ENCODE measurements at regions not wholly inside any gene's neighbourhood (a gene's known extent, or its start where the extent isn't known, plus 50 kb on each side); places are given as distances from the start of the nearest gene placed in this dataset.

- no peaks in the 10 kb centered on the region for H3K4me1 ChIP-seq (ENCODE audit: control insufficient read depth in 4 of 4, insufficient read depth in 4 of 4, low read length in 3 of 4)
- no peak overlapping the region for H3K27ac ChIP-seq (ENCODE audit: low read depth in 1 of 2, low read length in 2 of 2)
Measured at GRCh38 chr17:70624211-70624610, 454.9 kb downstream of the KCNJ2 start.

GRCh38 chr17:70629902-70630301, 460.6 kb downstream of the KCNJ2 start:
- H3K27ac ChIP-seq (ENCODE audit: low read depth in 1 of 2, low read length in 2 of 2): no peak overlapping the region
- no peak overlapping the region for H3K9ac ChIP-seq (ENCODE audit: low read depth in 1 of 2, low read length in 2 of 2)
- 58% methylated on average over 4 of the region's 4 CpGs for WGBS
- H3K9me3 ChIP-seq (ENCODE audit: control insufficient read depth in 4 of 4, low read length in 3 of 4): no peaks in the 10 kb centered on the region
- H3K36me3 ChIP-seq (ENCODE audit: control insufficient read depth in 4 of 4, insufficient read depth in 3 of 4, low read depth in 1 of 4, low read length in 3 of 4): no peaks in the 10 kb centered on the region
- H3K27me3 ChIP-seq (ENCODE audit: control insufficient read depth in 4 of 4, insufficient read depth in 4 of 4, low read length in 3 of 4): no peaks in the 10 kb centered on the region
- no peak for DNase-seq (ENCODE audit: low spot score)
- H3K4me1 ChIP-seq (ENCODE audit: control insufficient read depth in 4 of 4, insufficient read depth in 4 of 4, low read length in 3 of 4): no peaks in the 10 kb centered on the region
- H3K4me3 ChIP-seq (ENCODE audit: low read depth in 1 of 3, low read length in 3 of 3): no peak overlapping the region
- TF ChIP-seq RAD21 (IDR thresholded peaks at IDR 0.05): peak in 1 of 2 donors; percentile 31
- TF ChIP-seq TAF1 (conservative IDR thresholded peaks at IDR 0.05): no peak
- TF ChIP-seq JUND (IDR thresholded peaks at IDR 0.05): no peak

More at GRCh38 chr17:70624211-70624610, 454.9 kb downstream of the KCNJ2 start:
- no peaks in the 10 kb centered on the region for H3K9me3 ChIP-seq (ENCODE audit: control insufficient read depth in 4 of 4, low read length in 3 of 4)
- no peak overlapping the region for H3K9ac ChIP-seq (ENCODE audit: low read depth in 1 of 2, low read length in 2 of 2)
- DNase-seq (ENCODE audit: low spot score): no peak
- no peaks in the 10 kb centered on the region for H3K36me3 ChIP-seq (ENCODE audit: control insufficient read depth in 4 of 4, insufficient read depth in 3 of 4, low read depth in 1 of 4, low read length in 3 of 4)
- no peaks in the 10 kb centered on the region for H3K27me3 ChIP-seq (ENCODE audit: control insufficient read depth in 4 of 4, insufficient read depth in 4 of 4, low read length in 3 of 4)
- TF ChIP-seq HNF4G (IDR thresholded peaks at IDR 0.05): no peak
- no peak for TF ChIP-seq JUND (IDR thresholded peaks at IDR 0.05)
- no peak for TF ChIP-seq RAD21 (IDR thresholded peaks at IDR 0.05)
- TF ChIP-seq, protein P1, sequence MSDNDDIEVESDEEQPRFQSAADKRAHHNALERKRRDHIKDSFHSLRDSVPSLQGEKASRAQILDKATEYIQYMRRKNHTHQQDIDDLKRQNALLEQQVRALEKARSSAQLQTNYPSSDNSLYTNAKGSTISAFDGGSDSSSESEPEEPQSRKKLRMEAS (IDR thresholded peaks at IDR 0.05): no peak
- TF ChIP-seq FOXA2 (IDR thresholded peaks at IDR 0.05): no peak
- no peak for TF ChIP-seq RXRA (IDR thresholded peaks at IDR 0.05)
- TF ChIP-seq EGR1 (IDR thresholded peaks at IDR 0.05; ENCODE audit: low read depth in 2 of 2): no peak
- TF ChIP-seq TAF1 (conservative IDR thresholded peaks at IDR 0.05): no peak
- no peak for TF ChIP-seq GABPA (IDR thresholded peaks at IDR 0.05 in 1 of 2, conservative IDR thresholded peaks at IDR 0.05 in 1 of 2)
- TF ChIP-seq CTCF (IDR thresholded peaks at IDR 0.05; ENCODE audit: low read depth, low read length, missing input control): no peak
- TF ChIP-seq, protein P2, sequence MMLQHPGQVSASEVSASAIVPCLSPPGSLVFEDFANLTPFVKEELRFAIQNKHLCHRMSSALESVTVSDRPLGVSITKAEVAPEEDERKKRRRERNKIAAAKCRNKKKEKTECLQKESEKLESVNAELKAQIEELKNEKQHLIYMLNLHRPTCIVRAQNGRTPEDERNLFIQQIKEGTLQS (IDR thresholded peaks at IDR 0.05): no peak
- TF ChIP-seq FOXA1 (IDR thresholded peaks at IDR 0.05): no peak
- no peak overlapping the region for H3K4me3 ChIP-seq (ENCODE audit: low read depth in 1 of 3, low read length in 3 of 3)

- WGBS: 17% methylated on average over 2 of the region's 2 CpGs
- no peak overlapping the region for H3K9ac ChIP-seq (ENCODE audit: low read depth in 1 of 2, low read length in 2 of 2)
- H3K4me3 ChIP-seq (ENCODE audit: low read depth in 1 of 3, low read length in 3 of 3): no peak overlapping the region
- no peak overlapping the region for H3K27ac ChIP-seq (ENCODE audit: low read depth in 1 of 2, low read length in 2 of 2)
- no peaks in the 10 kb centered on the region for H3K36me3 ChIP-seq (ENCODE audit: control insufficient read depth in 4 of 4, insufficient read depth in 3 of 4, low read depth in 1 of 4, low read length in 3 of 4)
- no peaks in the 10 kb centered on the region for H3K27me3 ChIP-seq (ENCODE audit: control insufficient read depth in 4 of 4, insufficient read depth in 4 of 4, low read length in 3 of 4)
- TF ChIP-seq RAD21 (IDR thresholded peaks at IDR 0.05) (peak; percentile 95 to 96), CTCF (IDR thresholded peaks at IDR 0.05; ENCODE audit: low read depth, low read length, missing input control) (peak; percentile 88), ZBTB33 (IDR thresholded peaks at IDR 0.05) (no peak), NR2F2 (IDR thresholded peaks at IDR 0.05) (no peak)
- no peaks in the 10 kb centered on the region for H3K4me1 ChIP-seq (ENCODE audit: control insufficient read depth in 4 of 4, insufficient read depth in 4 of 4, low read length in 3 of 4)
- no peak for DNase-seq (ENCODE audit: low spot score)
- H3K9me3 ChIP-seq (ENCODE audit: control insufficient read depth in 4 of 4, low read length in 3 of 4): no peaks in the 10 kb centered on the region
Measured at GRCh38 chr17:70636517-70637133, 467.3 kb downstream of the KCNJ2 start.

All from liver (tissue), 8 donors.